PC-3 (cell line): ENCODE measurements at regions not wholly inside any gene's neighbourhood (a gene's known extent, or its start where the extent isn't known, plus 50 kb on each side); places are given as distances from the start of the nearest gene placed in this dataset.

Source experiments
- CTCF ChIP-seq: fragments of 300-600 bp; sonication (generic); conservative IDR thresholded peaks from 2 replicates; pipeline ENCODE4 v1.5.1; 2017; ENCODE audit warnings: antibody characterized with exemption, low read depth, mild to moderate bottlenecking, low read length
- EZH2 ChIP-seq: fragments of 300-600 bp; sonication (generic); IDR thresholded peaks from one replicate; pipeline ENCODE4 v1.6.1; 2017; ENCODE audit warnings: antibody characterized with exemption, mild to moderate bottlenecking, low read length; ENCODE audit not compliant: unreplicated experiment
- EZH2phosphoT487 ChIP-seq: fragments of 300-600 bp; sonication (generic); IDR thresholded peaks from 2 replicates; pipeline ENCODE4 v1.6.1; 2018; ENCODE audit warnings: mild to moderate bottlenecking, antibody characterized with exemption, low read length, borderline replicate concordance

GRCh38 chr3:34174740-34175139 lies 376.3 kb downstream of the PDCD6IP start:
- TF ChIP-seq CTCF (no peak), EZH2 (no peak), EZH2phosphoT487 (no peak)
